ENCODE measurements at regions not wholly inside any gene's neighbourhood (a gene's known extent, or its start where the extent isn't known, plus 50 kb on each side); places are given as distances from the start of the nearest gene placed in this dataset.

- TF ChIP-seq CTCF (IDR thresholded peaks at IDR 0.05) = no peak
- no peak for TF ChIP-seq EZH2phosphoT487 (IDR thresholded peaks at IDR 0.05)
- TF ChIP-seq EZH2 (IDR thresholded peaks at IDR 0.05) = no peak
- no peak overlapping the region for H2AFZ ChIP-seq (replicated peaks)
- no peaks in the 10 kb centered on the region for H4K20me1 ChIP-seq (ENCODE audit: low read depth)
- no peaks in the 10 kb centered on the region for H3K36me3 ChIP-seq
- no peaks in the 10 kb centered on the region for H3K27me3 Mint-ChIP-seq (ENCODE audit: insufficient read depth, low read depth)
- H3K4me3 Mint-ChIP-seq = no peak overlapping the region
- H3F3A ChIP-seq (ENCODE audit: low read depth) = no peaks in the 10 kb centered on the region
- H3K27me3 ChIP-seq = no peaks in the 10 kb centered on the region
- H3K27ac ChIP-seq = no peak overlapping the region
- no peaks in the 10 kb centered on the region for H3K79me2 ChIP-seq (ENCODE audit: low read depth)
- H3K36me3 Mint-ChIP-seq = no peaks in the 10 kb centered on the region
- H3K27ac Mint-ChIP-seq = no peak overlapping the region
- DNase-seq (ENCODE audit: low spot score) = no peak
- no peaks in the 10 kb centered on the region for H3K9me3 ChIP-seq (ENCODE audit: low read depth)
- H3K4me3 ChIP-seq = no peak overlapping the region
- H3K9ac ChIP-seq = no peak overlapping the region
- peaks cover 31% of the 10 kb centered on the region for H3K4me1 Mint-ChIP-seq
- no peak overlapping the region for H3K4me2 ChIP-seq
- peaks cover 22% of the 10 kb centered on the region for H3K4me1 ChIP-seq
- no peaks in the 10 kb centered on the region for H3K9me3 Mint-ChIP-seq
Observed at GRCh38 chr5:36494028-36494427, 112.4 kb upstream of the SLC1A3 start.

- Histone ChIP-seq H3K36me3 (no peaks in the 10 kb centered on the region), H3K4me3 (no peak overlapping the region), H3K27me3 (no peaks in the 10 kb centered on the region), H3K9me3 (ENCODE audit: low read depth) (no peaks in the 10 kb centered on the region), H3F3A (ENCODE audit: low read depth) (no peaks in the 10 kb centered on the region), H3K4me2 (no peak overlapping the region), H4K20me1 (ENCODE audit: low read depth) (no peaks in the 10 kb centered on the region), H3K27ac (no peak overlapping the region), H2AFZ (replicated peaks) (no peak overlapping the region), H3K79me2 (ENCODE audit: low read depth) (no peaks in the 10 kb centered on the region), H3K4me1 (peaks cover 22% of the 10 kb centered on the region), H3K9ac (no peak overlapping the region)
- Mint-ChIP-seq H3K4me1 (peaks cover 31% of the 10 kb centered on the region), H3K36me3 (no peaks in the 10 kb centered on the region), H3K27ac (peak overlapping the region; percentile 28), H3K9me3 (peaks cover 3% of the 10 kb centered on the region), H3K4me3 (no peak overlapping the region), H3K27me3 (ENCODE audit: insufficient read depth, low read depth) (no peaks in the 10 kb centered on the region)
- TF ChIP-seq EZH2 (IDR thresholded peaks at IDR 0.05) = no peak
- no peak for TF ChIP-seq EZH2phosphoT487 (IDR thresholded peaks at IDR 0.05)
- TF ChIP-seq CTCF (IDR thresholded peaks at IDR 0.05) = no peak
- DNase-seq (ENCODE audit: low spot score) = no peak
Observed at GRCh38 chr5:36494841-36495601, 111.4 kb upstream of the SLC1A3 start.

GRCh38 chr5:36495611-36496010, 110.8 kb upstream of the SLC1A3 start:
- Histone ChIP-seq H3K4me1 (peaks cover 22% of the 10 kb centered on the region), H3K27ac (no peak overlapping the region), H4K20me1 (ENCODE audit: low read depth) (no peaks in the 10 kb centered on the region), H3K79me2 (ENCODE audit: low read depth) (no peaks in the 10 kb centered on the region), H3K9ac (no peak overlapping the region), H3K4me2 (no peak overlapping the region), H3K9me3 (ENCODE audit: low read depth) (no peaks in the 10 kb centered on the region), H3K36me3 (no peaks in the 10 kb centered on the region), H3F3A (ENCODE audit: low read depth) (no peaks in the 10 kb centered on the region), H3K27me3 (no peaks in the 10 kb centered on the region), H3K4me3 (no peak overlapping the region), H2AFZ (replicated peaks) (no peak overlapping the region)
- Mint-ChIP-seq H3K27me3 (ENCODE audit: insufficient read depth, low read depth) (no peaks in the 10 kb centered on the region), H3K27ac (peak overlapping the region; percentile 28), H3K36me3 (no peaks in the 10 kb centered on the region), H3K9me3 (peaks cover 3% of the 10 kb centered on the region), H3K4me1 (peaks cover 31% of the 10 kb centered on the region), H3K4me3 (no peak overlapping the region)
- no peak for TF ChIP-seq EZH2 (IDR thresholded peaks at IDR 0.05)
- TF ChIP-seq EZH2phosphoT487 (IDR thresholded peaks at IDR 0.05) = no peak
- TF ChIP-seq CTCF (IDR thresholded peaks at IDR 0.05) = no peak
- no peak for DNase-seq (ENCODE audit: low spot score)

Measured in neural progenitor cell (in vitro differentiated cells).